CD8-positive, alpha-beta memory T cell (primary cell): ENCODE measurements at regions not wholly inside any gene's neighbourhood (a gene's known extent, or its start where the extent isn't known, plus 50 kb on each side); places are given as distances from the start of the nearest gene placed in this dataset.
"Not testable (repeated sequence)": the region's sequence is repeated elsewhere in the genome, so short reads cannot be mapped to it uniquely, and the experiment has no call there.

Source experiments
- CTCF ChIA-PET: fragments of 350-600 bp; sonication (Branson Sonifier 250); formaldehyde crosslinking; loops from one replicate; lab custom pipeline; 2021; ENCODE audit warnings: antibody characterized with exemption; lab: Charles Lee
- POLR2A ChIA-PET: fragments of 350-600 bp; sonication (Branson Sonifier 250); formaldehyde crosslinking; loops from one replicate; lab custom pipeline; 2021; ENCODE audit warnings: antibody characterized with exemption; lab: Charles Lee
- DNase-seq, 5 donors: peaks; one replicate each; pipeline versions ENCODE4 v3.0.0 to v3.0.0-alpha.2; 2020 to 2022; ENCODE audit warnings: mixed read lengths in 1 of 5
- H3K27ac ChIP-seq: one replicate; pipeline ENCODE4 v1.7.0; 2013; ENCODE audit warnings: low read depth, mild to moderate bottlenecking, low read length, moderate library complexity
- H3K27me3 ChIP-seq: 2 replicates; pipeline ENCODE4 v1.7.0; 2013; ENCODE audit warnings: low read length, mild to moderate bottlenecking; ENCODE audit not compliant: insufficient read depth, poor library complexity, severe bottlenecking
- H3K36me3 ChIP-seq: 2 replicates; pipeline ENCODE4 v1.7.0; 2013; ENCODE audit warnings: mild to moderate bottlenecking, low read length, moderate library complexity; ENCODE audit not compliant: insufficient read depth
- H3K4me1 ChIP-seq: 2 replicates; pipeline ENCODE4 v1.7.0; 2013; ENCODE audit warnings: mild to moderate bottlenecking, low read length, moderate library complexity; ENCODE audit not compliant: insufficient read depth
- H3K4me3 ChIP-seq: 2 replicates; pipeline ENCODE4 v1.7.0; 2013; ENCODE audit warnings: mild to moderate bottlenecking, low read length
- H3K9me3 ChIP-seq: 2 replicates; pipeline ENCODE4 v1.7.0; 2013; ENCODE audit warnings: mild to moderate bottlenecking, low read length
- H3K27ac Mint-ChIP-seq, 8 donors: one replicate each; pipeline ENCODE4 v1.8.0; 2020 to 2021; ENCODE audit warnings: mixed read lengths in 8 of 8, mild to moderate bottlenecking in 6 of 8, inconsistent platforms in 3 of 8, moderate library complexity in 3 of 8
- H3K27me3 Mint-ChIP-seq, 2 donors: one replicate each; pipeline ENCODE4 v1.8.0; 2020 to 2021; ENCODE audit warnings: mixed read lengths in 2 of 2, mild to moderate bottlenecking in 1 of 2, moderate library complexity in 1 of 2
- H3K36me3 Mint-ChIP-seq, 3 donors: one replicate each; pipeline ENCODE4 v1.8.0; 2020 to 2021; ENCODE audit warnings: mixed read lengths in 3 of 3, inconsistent platforms in 1 of 3, mild to moderate bottlenecking in 1 of 3
- H3K4me1 Mint-ChIP-seq, 3 donors: one replicate each; pipeline ENCODE4 v1.8.0; 2020 to 2021; ENCODE audit warnings: mixed read lengths in 3 of 3, inconsistent platforms in 1 of 3, mild to moderate bottlenecking in 1 of 3
- H3K4me3 Mint-ChIP-seq, 7 donors: one replicate each; pipeline ENCODE4 v1.8.0; 2020 to 2021; ENCODE audit warnings: mixed read lengths in 7 of 7, mild to moderate bottlenecking in 6 of 7, moderate library complexity in 4 of 7, inconsistent platforms in 2 of 7
- H3K9me3 Mint-ChIP-seq, 5 donors: one replicate each; pipeline ENCODE4 v1.8.0; 2020 to 2022; ENCODE audit warnings: mixed read lengths in 5 of 5, mild to moderate bottlenecking in 3 of 5, moderate library complexity in 2 of 5, inconsistent platforms in 1 of 5

GRCh38 chr11:3511416-3512132 is 130.2 kb downstream of the ART5 start:
- peaks cover 15 to 19% (median 17%) of the 10 kb centered on the region in 3 donors for H3K4me1 Mint-ChIP-seq
- H3K4me3 ChIP-seq, CTCF ChIA-PET, DNase-seq, H3K36me3 ChIP-seq, H3K27me3 ChIP-seq, H3K9me3 Mint-ChIP-seq, POLR2A ChIA-PET, H3K9me3 ChIP-seq, H3K4me1 ChIP-seq, H3K36me3 Mint-ChIP-seq, H3K27me3 Mint-ChIP-seq: not testable (repeated sequence)
- H3K4me3 Mint-ChIP-seq = peak overlapping the region; percentile 19 to 79 (median 64)
- H3K27ac ChIP-seq = peak overlapping the region; percentile 35
- H3K27ac Mint-ChIP-seq = peak overlapping the region; percentile 83 to 98 (median 90)

- POLR2A ChIA-PET, H3K4me1 ChIP-seq, H3K36me3 ChIP-seq, H3K9me3 Mint-ChIP-seq, H3K36me3 Mint-ChIP-seq, H3K4me3 Mint-ChIP-seq, DNase-seq, H3K27me3 ChIP-seq, H3K27ac ChIP-seq, H3K9me3 ChIP-seq, H3K4me3 ChIP-seq, CTCF ChIA-PET: not testable (repeated sequence)
- peak overlapping the region in 3 of 8 donors; percentile 11 to 37 (median 30) for H3K27ac Mint-ChIP-seq
- peaks cover 0 to 12% of the 10 kb centered on the region in 2 donors for H3K27me3 Mint-ChIP-seq
- peaks cover 15 to 19% (median 17%) of the 10 kb centered on the region in 3 donors for H3K4me1 Mint-ChIP-seq
Measured at GRCh38 chr11:3509563-3509962, 130.6 kb upstream of the ZNF195 start.

GRCh38 chr11:3499198-3499597 is 120.3 kb upstream of the ZNF195 start:
- H3K9me3 Mint-ChIP-seq, POLR2A ChIA-PET, CTCF ChIA-PET, H3K4me3 ChIP-seq, H3K4me3 Mint-ChIP-seq, H3K36me3 Mint-ChIP-seq, H3K4me1 Mint-ChIP-seq, H3K27me3 ChIP-seq, H3K4me1 ChIP-seq, H3K27ac Mint-ChIP-seq, DNase-seq, H3K9me3 ChIP-seq, H3K27ac ChIP-seq, H3K36me3 ChIP-seq: not testable (repeated sequence)
- peaks cover 7 to 14% of the 10 kb centered on the region in 2 donors for H3K27me3 Mint-ChIP-seq

- H3K4me3 ChIP-seq, H3K36me3 Mint-ChIP-seq, H3K4me1 Mint-ChIP-seq, H3K9me3 ChIP-seq, H3K9me3 Mint-ChIP-seq, H3K27ac Mint-ChIP-seq, H3K4me1 ChIP-seq, POLR2A ChIA-PET, H3K36me3 ChIP-seq, H3K27ac ChIP-seq, CTCF ChIA-PET, DNase-seq, H3K27me3 ChIP-seq, H3K4me3 Mint-ChIP-seq: not testable (repeated sequence)
- peaks cover 7 to 13% of the 10 kb centered on the region in 2 donors for H3K27me3 Mint-ChIP-seq
Measured at GRCh38 chr11:3498356-3498755, 119.4 kb upstream of the ZNF195 start.

GRCh38 chr11:3493152-3493551 is 114.2 kb upstream of the ZNF195 start:
- H3K4me1 Mint-ChIP-seq, H3K27ac ChIP-seq, H3K27me3 Mint-ChIP-seq, H3K9me3 ChIP-seq, H3K4me1 ChIP-seq, POLR2A ChIA-PET, H3K4me3 ChIP-seq, H3K36me3 Mint-ChIP-seq, DNase-seq, H3K27me3 ChIP-seq, CTCF ChIA-PET, H3K27ac Mint-ChIP-seq, H3K4me3 Mint-ChIP-seq, H3K36me3 ChIP-seq, H3K9me3 Mint-ChIP-seq: not testable (repeated sequence)

- H3K27me3 Mint-ChIP-seq = peaks cover 9 to 16% of the 10 kb centered on the region in 2 donors
- H3K9me3 ChIP-seq, H3K4me3 Mint-ChIP-seq, H3K27ac ChIP-seq, POLR2A ChIA-PET, H3K36me3 ChIP-seq, H3K9me3 Mint-ChIP-seq, DNase-seq, H3K36me3 Mint-ChIP-seq, H3K27ac Mint-ChIP-seq, H3K4me3 ChIP-seq, H3K4me1 Mint-ChIP-seq, CTCF ChIA-PET, H3K4me1 ChIP-seq, H3K27me3 ChIP-seq: not testable (repeated sequence)
Measured at GRCh38 chr11:3488003-3488402, 109.1 kb upstream of the ZNF195 start.

- H3K36me3 ChIP-seq, H3K27me3 ChIP-seq, H3K4me1 Mint-ChIP-seq, DNase-seq, H3K36me3 Mint-ChIP-seq, H3K27ac Mint-ChIP-seq, H3K9me3 ChIP-seq, H3K4me3 Mint-ChIP-seq, H3K4me1 ChIP-seq, POLR2A ChIA-PET, H3K9me3 Mint-ChIP-seq, CTCF ChIA-PET, H3K27ac ChIP-seq, H3K4me3 ChIP-seq: not testable (repeated sequence)
- peaks cover 11 to 17% of the 10 kb centered on the region in 2 donors for H3K27me3 Mint-ChIP-seq
Measured at GRCh38 chr11:3485737-3486136, 106.8 kb upstream of the ZNF195 start.

- H3K27ac Mint-ChIP-seq, H3K4me3 Mint-ChIP-seq, H3K36me3 ChIP-seq, DNase-seq, H3K4me3 ChIP-seq, H3K9me3 Mint-ChIP-seq, H3K27ac ChIP-seq, H3K4me1 ChIP-seq, H3K27me3 Mint-ChIP-seq, H3K4me1 Mint-ChIP-seq, H3K36me3 Mint-ChIP-seq, H3K27me3 ChIP-seq, POLR2A ChIA-PET, H3K9me3 ChIP-seq, CTCF ChIA-PET: not testable (repeated sequence)
Measured at GRCh38 chr11:3476937-3477885, 98.3 kb upstream of the ZNF195 start.
